NCI-H1417 (cell line): ENCODE measurements at regions not wholly inside any gene's neighbourhood (a gene's known extent, or its start where the extent isn't known, plus 50 kb on each side); places are given as distances from the start of the nearest gene placed in this dataset.
A peak's percentile ranks its signal among the peaks of the same experiment; 100 is the strongest.
"Not testable (repeated sequence)": the region's sequence is repeated elsewhere in the genome, so short reads cannot be mapped to it uniquely, and the experiment has no call there.

ENCODE experiments used
- DNase-seq, 3 experiments: peaks; one replicate each; lab custom pipeline; 2025; lab: John Stamatoyannopoulos, UW

- DNase-seq = no peak
Measured at GRCh38 chr13:102538938-102539337, 57.8 kb upstream of the TPP2 start.

DNA sequence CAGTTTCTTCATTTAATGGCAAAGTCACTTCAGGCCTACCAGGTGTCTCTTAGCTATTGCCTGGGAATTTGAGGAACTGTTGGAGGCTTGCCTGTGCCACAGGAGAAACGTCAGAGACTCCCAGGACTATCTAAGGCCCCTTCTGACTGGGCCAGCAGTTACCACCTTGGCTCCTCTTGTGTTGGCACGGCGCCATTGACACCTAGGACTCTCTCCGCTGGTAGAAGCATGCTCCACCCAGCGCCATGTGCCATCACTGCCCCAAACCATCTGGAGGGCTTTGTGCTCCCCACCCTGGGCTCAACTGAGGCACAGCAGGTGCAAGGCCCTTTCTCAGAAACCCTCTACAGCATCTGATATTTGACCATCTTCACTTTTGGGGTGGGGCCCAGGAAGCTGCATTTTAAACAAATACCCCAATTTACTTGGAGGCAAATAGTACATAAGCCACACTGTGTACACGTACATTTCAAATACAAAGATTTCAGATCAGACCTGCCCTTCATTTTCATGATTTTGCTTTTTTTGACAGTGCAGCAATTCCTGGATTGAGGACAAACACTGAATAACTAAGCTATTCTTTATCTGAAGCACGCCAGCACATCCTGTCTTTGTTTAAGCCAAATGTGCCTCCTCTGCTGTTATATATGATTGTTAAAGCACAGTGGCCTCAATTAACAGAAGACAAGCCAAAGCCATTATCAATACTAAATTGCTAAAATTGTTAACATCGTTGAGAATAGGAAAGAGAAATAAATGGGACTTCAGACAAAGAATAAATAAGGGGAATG, 59.9 kb upstream of the TPP2 start:
- no peak for DNase-seq

DNA sequence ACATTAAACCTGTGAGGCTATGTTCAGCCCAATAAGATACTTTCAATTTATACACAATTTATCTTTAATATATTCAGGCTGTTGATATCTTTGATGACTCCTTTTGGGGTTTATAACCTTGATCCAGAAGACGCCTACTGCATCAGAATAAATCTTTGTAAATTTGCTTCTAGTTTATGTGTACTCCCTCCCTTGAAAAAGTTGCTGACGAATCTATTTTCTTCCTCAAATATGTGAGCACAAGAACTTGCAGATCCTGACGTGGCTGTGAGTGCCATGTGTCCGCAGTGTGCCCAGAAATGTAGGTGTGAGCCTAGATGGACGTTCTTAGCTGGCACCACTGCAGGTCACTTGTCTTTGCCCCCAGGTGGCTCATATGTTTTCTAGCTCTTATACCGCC, 60.6 kb upstream of the TPP2 start:
- DNase-seq = no peak

DNA sequence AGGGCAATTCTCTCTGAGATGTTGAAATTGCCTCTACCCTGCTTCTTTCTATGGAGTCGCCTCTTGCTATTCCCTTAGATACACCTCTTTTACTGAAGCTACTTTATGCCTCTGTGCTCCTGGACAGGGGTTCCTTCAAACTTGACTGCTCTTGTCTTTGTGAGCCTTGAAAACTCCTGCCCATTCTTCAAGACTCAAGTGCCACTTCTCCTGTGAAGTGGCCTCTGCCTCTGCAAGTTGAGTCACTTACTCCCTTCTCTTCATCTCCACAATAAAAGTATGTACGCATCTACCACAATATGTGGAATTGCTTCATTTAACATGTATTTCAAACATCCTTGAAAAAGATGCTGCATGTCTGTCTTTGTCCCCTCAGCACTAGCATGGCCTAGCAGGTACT, 66.0 kb upstream of the TPP2 start:
- DNase-seq = peak in 1 of 3 experiments; percentile 92

- DNase-seq = not testable (repeated sequence)
Measured at GRCh38 chr13:102522251-102522650, 74.5 kb upstream of the TPP2 start.

GRCh38 chr13:102517959-102518358, 78.8 kb upstream of the TPP2 start:
- no peak for DNase-seq

GRCh38 chr13:102510072-102510471, 86.7 kb upstream of the TPP2 start:
- DNase-seq = no peak

DNA sequence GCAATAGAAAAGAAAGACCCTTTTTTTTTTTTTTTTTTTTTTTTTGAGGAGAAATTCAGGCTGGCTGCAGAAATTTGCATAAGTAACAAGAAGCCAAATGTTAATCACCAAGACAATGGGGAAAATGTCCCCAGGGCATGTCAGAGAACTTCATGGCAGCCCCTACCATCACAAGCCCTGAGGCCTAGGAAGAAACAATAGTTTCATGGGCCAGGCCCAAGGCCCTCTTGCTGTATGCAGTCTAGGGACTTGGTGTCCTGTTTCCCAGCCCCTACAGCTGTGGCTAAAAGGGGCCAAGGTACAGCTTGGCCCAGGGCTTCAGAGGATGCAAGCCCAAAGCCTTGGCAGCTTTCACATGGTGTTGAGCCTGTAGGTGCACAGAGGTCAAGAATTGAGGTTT, 88.4 kb upstream of the TPP2 start:
- no peak for DNase-seq

GRCh38 chr13:102504002-102504401, 92.8 kb upstream of the TPP2 start:
- peak in 1 of 3 experiments; percentile 45 for DNase-seq

GRCh38 chr13:102495663-102496062, 93.8 kb upstream of the FGF14 start:
- DNase-seq = no peak

- DNase-seq = peak in 1 of 3 experiments; percentile 18
Measured at GRCh38 chr13:102487330-102487729, 85.5 kb upstream of the FGF14 start.

DNA sequence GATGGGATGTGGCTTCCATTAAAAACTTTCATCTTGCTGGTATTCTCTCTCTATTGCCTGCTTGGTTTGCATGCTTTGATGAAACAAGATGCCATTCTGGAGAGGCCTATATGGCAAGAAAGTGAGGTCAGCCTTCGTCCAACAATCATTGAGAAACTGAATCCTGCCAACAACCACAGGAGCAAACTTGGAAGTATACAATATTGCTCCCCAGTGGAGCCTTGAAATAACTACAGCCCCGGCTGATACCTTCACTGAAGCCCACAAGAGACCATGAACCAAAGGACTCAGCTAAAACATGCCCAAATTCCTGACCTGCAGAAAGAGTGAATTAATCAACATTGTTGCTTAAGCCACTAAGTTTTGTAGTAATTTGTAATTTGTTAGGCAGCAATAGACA, 82.5 kb upstream of the FGF14 start:
- peak in 1 of 3 experiments; percentile 14 for DNase-seq

- DNase-seq = no peak
Measured at GRCh38 chr13:102472650-102473049, 70.8 kb upstream of the FGF14 start.

GRCh38 chr13:102470283-102470917, 68.6 kb upstream of the FGF14 start:
- no peak for DNase-seq

DNA sequence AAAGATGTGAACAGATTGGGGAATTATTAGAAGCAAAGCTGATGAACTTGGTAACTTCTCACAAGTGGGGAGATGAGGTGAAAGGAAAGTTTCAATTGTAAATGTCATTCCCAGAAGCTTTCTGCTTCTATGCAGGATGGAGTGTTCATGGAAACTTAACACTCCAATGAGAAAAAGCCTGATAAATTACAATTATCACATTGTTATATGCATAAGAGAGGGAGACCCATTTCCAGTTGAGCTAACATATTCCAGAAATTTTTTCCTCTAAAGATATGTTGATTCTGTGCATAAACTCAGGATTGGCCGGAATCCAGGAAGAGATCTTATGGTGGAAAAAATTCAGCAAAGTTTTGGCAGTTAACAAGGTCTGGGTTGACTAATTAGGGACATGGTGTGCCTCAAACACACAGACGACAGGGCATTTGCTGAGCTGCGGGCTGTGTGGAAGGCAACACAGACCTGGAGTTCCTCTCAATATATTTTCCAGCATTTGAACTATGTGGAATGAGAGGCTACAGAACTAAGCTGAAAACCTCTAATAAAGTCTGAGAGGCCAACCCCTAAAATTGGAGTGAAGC, 64.9 kb upstream of the FGF14 start:
- no peak for DNase-seq

- no peak for DNase-seq
Measured at GRCh38 chr13:102462570-102462969, 60.7 kb upstream of the FGF14 start.

DNA sequence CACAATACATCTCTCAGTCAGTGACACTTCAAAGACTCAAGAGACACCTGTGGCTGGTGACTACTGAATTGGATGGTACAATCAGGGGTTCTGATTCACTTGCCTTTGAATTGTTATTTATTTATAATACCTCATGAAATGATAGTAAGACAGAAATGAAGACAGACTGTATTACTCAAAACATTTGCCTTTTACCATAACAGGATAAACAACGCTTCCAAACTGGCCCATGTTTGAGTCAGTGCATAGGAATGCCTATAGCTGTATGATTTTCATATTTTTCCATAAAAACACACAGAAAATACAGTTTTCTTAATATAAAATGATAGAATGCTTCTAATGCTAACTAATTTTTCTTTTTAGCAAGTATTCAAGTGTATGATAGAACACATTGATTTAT, 59.5 kb upstream of the FGF14 start:
- no peak for DNase-seq

DNA sequence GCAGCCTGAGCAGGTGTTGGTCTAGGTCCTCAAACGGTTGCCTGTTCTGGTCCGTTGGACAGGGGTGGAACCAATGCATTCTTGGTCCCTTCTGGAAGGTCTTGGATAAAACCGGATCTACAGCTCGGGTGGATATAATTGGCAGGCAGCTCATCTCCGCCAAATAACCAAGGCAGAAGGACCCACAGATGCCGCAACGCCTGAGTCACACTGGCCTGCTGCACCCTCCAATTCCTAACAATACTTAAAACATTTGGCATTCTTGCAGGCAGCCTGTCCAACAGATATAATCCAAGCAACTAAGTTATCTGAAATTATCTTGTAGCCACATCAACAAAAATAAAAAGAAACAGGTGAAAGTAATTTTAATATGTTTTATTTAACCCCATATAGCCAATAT, 59.0 kb upstream of the FGF14 start:
- DNase-seq = no peak

- DNase-seq = no peak
Measured at GRCh38 chr13:102452836-102453235, 51.0 kb upstream of the FGF14 start.
